Upper lobe of left lung (tissue), 4 donors: ENCODE measurements at regions not wholly inside any gene's neighbourhood (a gene's known extent, or its start where the extent isn't known, plus 50 kb on each side); places are given as distances from the start of the nearest gene placed in this dataset.

Source experiments
- CTCF ChIP-seq, 6 experiments: fragments of 450-650 bp in 4 of 6; fragments of 200-600 bp in 2 of 6; sonication (generic) in 2 of 6; IDR thresholded peaks; one replicate each; pipeline ENCODE4 v1.5.1; 2016 to 2019; ENCODE audit warnings: antibody characterized with exemption in 6 of 6
- POLR2AphosphoS5 ChIP-seq, 2 donors: sonication (generic); formaldehyde crosslinking; IDR thresholded peaks; one replicate each; pipeline ENCODE4 v1.5.1; 2017; ENCODE audit warnings: antibody characterized with exemption in 2 of 2

GRCh38 chr12:32032205-32032810, 73.1 kb downstream of the RESF1 start:
- TF ChIP-seq CTCF (IDR thresholded peaks at IDR 0.05): no peak
- TF ChIP-seq POLR2AphosphoS5 (IDR thresholded peaks at IDR 0.05): no peak
